Ramos (cell line): ENCODE measurements at regions not wholly inside any gene's neighbourhood (a gene's known extent, or its start where the extent isn't known, plus 50 kb on each side); places are given as distances from the start of the nearest gene placed in this dataset.
"Not testable (repeated sequence)": the region's sequence is repeated elsewhere in the genome, so short reads cannot be mapped to it uniquely, and the experiment has no call there.

Experiments used
- in situ Hi-C: fragments of 300-500 bp; cut with MboI; formaldehyde crosslinking; loops from one replicate; pipeline ENCODE4 v1.14.3; 2022; ENCODE audit warnings: low sequenced_read_pairs; ENCODE audit not compliant: unreplicated experiment

GRCh38 chr2:226488034-226488433 is 311.6 kb downstream of the IRS1 start:
- in situ Hi-C loops: no loop called here

GRCh38 chr2:226487573-226487972 is 312.0 kb downstream of the IRS1 start:
- in situ Hi-C loops: no loop called here

- in situ Hi-C loops: no loop called here
Measured at GRCh38 chr2:226483745-226484619, 315.6 kb downstream of the IRS1 start.

GRCh38 chr2:226483143-226483542 is 316.5 kb downstream of the IRS1 start:
- in situ Hi-C loops: no loop called here

GRCh38 chr2:226478109-226478809 is 321.4 kb downstream of the IRS1 start:
- in situ Hi-C loops: no loop called here

GRCh38 chr2:226477221-226478108 is 322.2 kb downstream of the IRS1 start:
- in situ Hi-C loops: no loop called here

GRCh38 chr2:226475650-226476049 is 324.0 kb downstream of the IRS1 start:
- in situ Hi-C loops: no loop called here

- in situ Hi-C loops: no loop called here
Measured at GRCh38 chr2:226474131-226474530, 325.5 kb downstream of the IRS1 start.

- in situ Hi-C loops: no loop called here
Measured at GRCh38 chr2:226471987-226472470, 327.6 kb downstream of the IRS1 start.

GRCh38 chr2:226467633-226468032 is 332.0 kb downstream of the IRS1 start:
- in situ Hi-C loops: no loop called here

- in situ Hi-C loops: no loop called here
Measured at GRCh38 chr2:226467221-226467620, 332.4 kb downstream of the IRS1 start.

GRCh38 chr2:226466589-226466988 is 333.0 kb downstream of the IRS1 start:
- in situ Hi-C loops: no loop called here

GRCh38 chr2:226466124-226466523 is 333.5 kb downstream of the IRS1 start:
- in situ Hi-C loops: no loop called here

- in situ Hi-C loops: no loop called here
Measured at GRCh38 chr2:226464380-226464779, 335.2 kb downstream of the IRS1 start.

GRCh38 chr2:226463154-226463553 is 336.5 kb downstream of the IRS1 start:
- in situ Hi-C loops: no loop called here

GRCh38 chr2:226461981-226462380 is 337.6 kb downstream of the IRS1 start:
- in situ Hi-C loops: no loop called here

- in situ Hi-C loops: not testable (repeated sequence)
Measured at GRCh38 chr2:226456144-226456543, 343.5 kb downstream of the IRS1 start.

GRCh38 chr2:226452768-226453167 is 346.9 kb downstream of the IRS1 start:
- in situ Hi-C loops: no loop called here

- in situ Hi-C loops: no loop called here
Measured at GRCh38 chr2:226451486-226451885, 348.1 kb downstream of the IRS1 start.

- in situ Hi-C loops: no loop called here
Measured at GRCh38 chr2:226450141-226450540, 349.5 kb downstream of the IRS1 start.
